ENCODE measurements at regions not wholly inside any gene's neighbourhood (a gene's known extent, or its start where the extent isn't known, plus 50 kb on each side); places are given as distances from the start of the nearest gene placed in this dataset.

DNA sequence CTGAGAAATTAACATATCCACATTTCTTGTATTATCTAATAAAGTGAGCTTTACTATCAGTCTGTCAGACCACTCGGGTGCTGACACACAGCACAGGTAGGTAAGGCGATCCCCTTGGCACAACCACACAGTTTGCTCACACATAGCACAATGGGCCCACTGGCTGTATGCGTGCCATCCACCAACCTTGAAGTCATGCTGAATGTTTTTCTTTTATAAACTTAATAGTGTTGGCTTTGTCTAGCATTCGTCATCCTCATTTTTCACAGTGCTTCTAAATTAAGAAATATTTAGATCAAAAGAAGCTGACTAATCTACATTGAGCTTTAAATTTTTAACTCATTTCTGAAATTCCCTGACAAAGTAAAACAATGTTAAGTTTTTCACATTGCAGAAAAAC is 50.0 kb upstream of the PAPOLG start:
- H3K4me3 Mint-ChIP-seq: no peak overlapping the region
- H3K4me1 Mint-ChIP-seq (ENCODE audit: unreplicated experiment): no peaks in the 10 kb centered on the region
- no peak overlapping the region for H3K27ac Mint-ChIP-seq
- peaks cover 3% of the 10 kb centered on the region for H3K27me3 Mint-ChIP-seq
- no peaks in the 10 kb centered on the region for H3K36me3 Mint-ChIP-seq
- DNase-seq (ENCODE audit: extremely low spot score, unreplicated experiment): no peak
- no peaks in the 10 kb centered on the region for H3K9me3 Mint-ChIP-seq
- TF ChIP-seq, protein P1, sequence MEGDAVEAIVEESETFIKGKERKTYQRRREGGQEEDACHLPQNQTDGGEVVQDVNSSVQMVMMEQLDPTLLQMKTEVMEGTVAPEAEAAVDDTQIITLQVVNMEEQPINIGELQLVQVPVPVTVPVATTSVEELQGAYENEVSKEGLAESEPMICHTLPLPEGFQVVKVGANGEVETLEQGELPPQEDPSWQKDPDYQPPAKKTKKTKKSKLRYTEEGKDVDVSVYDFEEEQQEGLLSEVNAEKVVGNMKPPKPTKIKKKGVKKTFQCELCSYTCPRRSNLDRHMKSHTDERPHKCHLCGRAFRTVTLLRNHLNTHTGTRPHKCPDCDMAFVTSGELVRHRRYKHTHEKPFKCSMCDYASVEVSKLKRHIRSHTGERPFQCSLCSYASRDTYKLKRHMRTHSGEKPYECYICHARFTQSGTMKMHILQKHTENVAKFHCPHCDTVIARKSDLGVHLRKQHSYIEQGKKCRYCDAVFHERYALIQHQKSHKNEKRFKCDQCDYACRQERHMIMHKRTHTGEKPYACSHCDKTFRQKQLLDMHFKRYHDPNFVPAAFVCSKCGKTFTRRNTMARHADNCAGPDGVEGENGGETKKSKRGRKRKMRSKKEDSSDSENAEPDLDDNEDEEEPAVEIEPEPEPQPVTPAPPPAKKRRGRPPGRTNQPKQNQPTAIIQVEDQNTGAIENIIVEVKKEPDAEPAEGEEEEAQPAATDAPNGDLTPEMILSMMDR (conservative IDR thresholded peaks at IDR 0.05): no peak

Data from type B pancreatic cell (in vitro differentiated cells).